Osteocyte (in vitro differentiated cells): ENCODE measurements at regions not wholly inside any gene's neighbourhood (a gene's known extent, or its start where the extent isn't known, plus 50 kb on each side); places are given as distances from the start of the nearest gene placed in this dataset.

Experiments
- DNase-seq: peaks from one replicate; pipeline ENCODE4 v3.0.0; 2021; ENCODE audit warnings: mixed read lengths; ENCODE audit not compliant: unreplicated experiment; ENCODE audit errors: extremely low spot score
- H3K27ac Mint-ChIP-seq: one replicate; pipeline ENCODE4 v1.8.0; 2021; ENCODE audit warnings: mild to moderate bottlenecking, mixed read lengths; ENCODE audit not compliant: unreplicated experiment
- H3K27me3 Mint-ChIP-seq: one replicate; pipeline ENCODE4 v1.8.0; 2021; ENCODE audit warnings: mixed read lengths; ENCODE audit not compliant: unreplicated experiment
- H3K36me3 Mint-ChIP-seq: one replicate; pipeline ENCODE4 v1.8.0; 2021; ENCODE audit warnings: mixed read lengths; ENCODE audit not compliant: unreplicated experiment
- H3K4me1 Mint-ChIP-seq: one replicate; pipeline ENCODE4 v1.8.0; 2021; ENCODE audit warnings: mixed read lengths; ENCODE audit not compliant: unreplicated experiment
- H3K4me3 Mint-ChIP-seq: one replicate; pipeline ENCODE4 v1.8.0; 2021; ENCODE audit warnings: mild to moderate bottlenecking, moderate library complexity, mixed read lengths; ENCODE audit not compliant: unreplicated experiment
- H3K9me3 Mint-ChIP-seq: one replicate; pipeline ENCODE4 v1.8.0; 2021; ENCODE audit warnings: mixed read lengths; ENCODE audit not compliant: unreplicated experiment
- CTCF ChIP-seq: fragments of 200-600 bp; sonication (generic); IDR thresholded peaks from 2 replicates; pipeline ENCODE4 v1.5.0; 2021; ENCODE audit warnings: antibody characterized with exemption, mild to moderate bottlenecking, moderate library complexity

GRCh38 chr13:73900591-73900990, 233.6 kb downstream of the KLF12 start:
- H3K36me3 Mint-ChIP-seq: no peaks in the 10 kb centered on the region
- peaks cover 3% of the 10 kb centered on the region for H3K4me1 Mint-ChIP-seq
- no peak for TF ChIP-seq CTCF
- no peak overlapping the region for H3K4me3 Mint-ChIP-seq
- H3K27ac Mint-ChIP-seq: no peak overlapping the region
- H3K27me3 Mint-ChIP-seq: no peaks in the 10 kb centered on the region
- DNase-seq: no peak
- no peaks in the 10 kb centered on the region for H3K9me3 Mint-ChIP-seq

- no peaks in the 10 kb centered on the region for H3K9me3 Mint-ChIP-seq
- no peak for DNase-seq
- H3K4me3 Mint-ChIP-seq: no peak overlapping the region
- H3K27ac Mint-ChIP-seq: no peak overlapping the region
- TF ChIP-seq CTCF: no peak
- H3K36me3 Mint-ChIP-seq: no peaks in the 10 kb centered on the region
- H3K27me3 Mint-ChIP-seq: no peaks in the 10 kb centered on the region
- peaks cover 3% of the 10 kb centered on the region for H3K4me1 Mint-ChIP-seq
Observed at GRCh38 chr13:73898899-73899298, 235.3 kb downstream of the KLF12 start.

- Mint-ChIP-seq H3K4me3 (no peak overlapping the region), H3K27ac (no peak overlapping the region), H3K27me3 (no peaks in the 10 kb centered on the region), H3K9me3 (no peaks in the 10 kb centered on the region), H3K36me3 (no peaks in the 10 kb centered on the region), H3K4me1 (peaks cover 3% of the 10 kb centered on the region)
- no peak for TF ChIP-seq CTCF
- DNase-seq: no peak
Observed at GRCh38 chr13:73898276-73898675, 235.9 kb downstream of the KLF12 start.

- Mint-ChIP-seq H3K4me1 (peaks cover 16% of the 10 kb centered on the region), H3K36me3 (no peaks in the 10 kb centered on the region), H3K27me3 (no peaks in the 10 kb centered on the region), H3K4me3 (no peak overlapping the region), H3K27ac (peak overlapping the region; percentile 25), H3K9me3 (no peaks in the 10 kb centered on the region)
- no peak for TF ChIP-seq CTCF
- DNase-seq: no peak
Observed at GRCh38 chr13:73894995-73895571, 239.1 kb downstream of the KLF12 start.

- Mint-ChIP-seq H3K27ac (no peak overlapping the region), H3K27me3 (no peaks in the 10 kb centered on the region), H3K4me1 (peaks cover 15% of the 10 kb centered on the region), H3K9me3 (no peaks in the 10 kb centered on the region), H3K36me3 (no peaks in the 10 kb centered on the region), H3K4me3 (no peak overlapping the region)
- no peak for DNase-seq
- no peak for TF ChIP-seq CTCF
Observed at GRCh38 chr13:73893833-73894232, 240.4 kb downstream of the KLF12 start.
